ENCODE measurements at regions not wholly inside any gene's neighbourhood (a gene's known extent, or its start where the extent isn't known, plus 50 kb on each side); places are given as distances from the start of the nearest gene placed in this dataset.

DNA sequence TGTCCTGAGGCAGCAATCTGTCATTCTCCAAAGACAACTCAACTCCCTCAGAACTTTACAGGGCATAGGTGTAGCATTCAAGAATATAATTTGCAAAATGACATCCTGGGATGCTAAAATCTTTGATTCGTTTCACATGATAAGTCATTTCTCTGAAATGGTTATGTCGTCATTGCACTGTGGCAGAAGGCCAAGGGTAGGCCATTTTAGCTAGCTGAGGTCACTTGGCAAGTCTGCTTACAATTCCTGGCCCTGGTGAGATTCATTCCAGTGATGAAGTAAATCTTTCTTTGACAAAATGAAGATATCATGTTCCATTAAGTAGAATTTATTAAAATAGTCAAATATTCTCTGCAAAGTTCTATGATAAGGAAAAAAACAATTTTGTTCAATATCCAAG is 1410.3 kb upstream of the LRRTM1 start:
- TF ChIP-seq, protein P1, sequence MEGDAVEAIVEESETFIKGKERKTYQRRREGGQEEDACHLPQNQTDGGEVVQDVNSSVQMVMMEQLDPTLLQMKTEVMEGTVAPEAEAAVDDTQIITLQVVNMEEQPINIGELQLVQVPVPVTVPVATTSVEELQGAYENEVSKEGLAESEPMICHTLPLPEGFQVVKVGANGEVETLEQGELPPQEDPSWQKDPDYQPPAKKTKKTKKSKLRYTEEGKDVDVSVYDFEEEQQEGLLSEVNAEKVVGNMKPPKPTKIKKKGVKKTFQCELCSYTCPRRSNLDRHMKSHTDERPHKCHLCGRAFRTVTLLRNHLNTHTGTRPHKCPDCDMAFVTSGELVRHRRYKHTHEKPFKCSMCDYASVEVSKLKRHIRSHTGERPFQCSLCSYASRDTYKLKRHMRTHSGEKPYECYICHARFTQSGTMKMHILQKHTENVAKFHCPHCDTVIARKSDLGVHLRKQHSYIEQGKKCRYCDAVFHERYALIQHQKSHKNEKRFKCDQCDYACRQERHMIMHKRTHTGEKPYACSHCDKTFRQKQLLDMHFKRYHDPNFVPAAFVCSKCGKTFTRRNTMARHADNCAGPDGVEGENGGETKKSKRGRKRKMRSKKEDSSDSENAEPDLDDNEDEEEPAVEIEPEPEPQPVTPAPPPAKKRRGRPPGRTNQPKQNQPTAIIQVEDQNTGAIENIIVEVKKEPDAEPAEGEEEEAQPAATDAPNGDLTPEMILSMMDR (IDR thresholded peaks at IDR 0.05; ENCODE audit: control insufficient read depth, extremely low read depth, insufficient read depth), result no peak
- no peak for DNase-seq (ENCODE audit: low read depth)
- H3K4me3 ChIP-seq (ENCODE audit: low read depth, low read length), result no peak overlapping the region

DNA sequence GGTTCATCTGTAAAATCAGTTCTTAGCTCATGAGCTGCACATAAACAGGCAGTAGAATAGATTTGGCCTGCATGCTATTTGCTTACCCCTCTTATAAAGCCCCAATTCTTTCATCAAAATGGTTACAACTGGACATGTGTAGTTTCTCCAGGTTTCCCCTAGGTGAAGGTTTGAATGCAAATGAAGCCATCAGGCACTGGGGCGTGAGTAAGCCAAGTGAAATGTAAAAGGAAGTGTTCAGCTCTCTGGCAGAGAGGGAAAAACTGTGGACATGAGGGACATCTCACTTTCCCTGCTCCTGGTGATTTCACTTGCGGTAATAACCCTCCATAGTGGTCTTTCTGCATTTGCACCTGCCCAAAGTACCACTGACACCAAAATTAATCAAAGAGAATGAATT is 1402.3 kb upstream of the LRRTM1 start:
- no peak for DNase-seq (ENCODE audit: low read depth)
- TF ChIP-seq, protein P1 (IDR thresholded peaks at IDR 0.05; ENCODE audit: control insufficient read depth, extremely low read depth, insufficient read depth), result no peak
- no peak overlapping the region for H3K4me3 ChIP-seq (ENCODE audit: low read depth, low read length)

DNA sequence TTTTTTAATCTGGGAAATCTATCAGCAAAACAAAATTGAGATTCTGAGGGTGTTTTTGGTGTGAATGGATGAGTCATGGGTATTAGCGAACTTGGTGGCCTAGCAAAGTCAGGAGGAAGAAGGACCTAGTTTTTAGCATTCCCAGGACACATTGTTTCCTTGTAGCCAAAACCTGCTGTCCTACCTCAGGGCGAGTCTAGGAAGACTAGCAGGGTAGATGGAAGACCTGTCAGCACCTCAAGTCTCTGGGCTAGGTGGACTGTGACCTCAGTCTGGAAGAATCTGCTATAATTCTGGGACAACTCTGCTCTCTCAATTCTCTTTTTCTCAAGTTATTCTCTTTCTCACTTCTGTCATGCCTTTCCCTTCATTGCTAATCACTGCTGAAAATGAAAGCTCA is 1399.3 kb upstream of the LRRTM1 start:
- DNase-seq (ENCODE audit: low read depth), result no peak
- TF ChIP-seq, protein P1 (IDR thresholded peaks at IDR 0.05; ENCODE audit: control insufficient read depth, extremely low read depth, insufficient read depth), result no peak
- H3K4me3 ChIP-seq (ENCODE audit: low read depth, low read length), result no peak overlapping the region

DNA sequence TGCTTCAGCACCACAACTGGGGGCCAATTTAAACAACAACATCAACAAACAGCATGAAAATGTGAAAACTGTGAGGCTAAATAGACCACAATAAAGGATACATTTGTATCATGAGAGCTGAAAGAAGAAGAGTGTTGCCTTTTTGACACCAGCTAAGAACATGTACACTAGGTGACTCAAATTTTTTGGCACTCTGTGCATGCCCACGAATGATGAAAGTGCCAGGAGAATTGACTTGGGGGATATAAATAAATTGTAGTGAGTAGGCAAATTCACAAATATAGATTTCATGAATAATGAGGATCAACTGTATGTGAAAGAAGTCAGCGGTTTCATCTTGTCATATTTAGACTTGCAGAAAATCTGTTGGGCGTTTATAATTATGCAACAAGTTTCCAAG is 1388.0 kb upstream of the LRRTM1 start:
- TF ChIP-seq, protein P1 (IDR thresholded peaks at IDR 0.05; ENCODE audit: control insufficient read depth, extremely low read depth, insufficient read depth), result no peak
- H3K4me3 ChIP-seq (ENCODE audit: low read depth, low read length), result no peak overlapping the region
- DNase-seq (ENCODE audit: low read depth), result no peak

DNA sequence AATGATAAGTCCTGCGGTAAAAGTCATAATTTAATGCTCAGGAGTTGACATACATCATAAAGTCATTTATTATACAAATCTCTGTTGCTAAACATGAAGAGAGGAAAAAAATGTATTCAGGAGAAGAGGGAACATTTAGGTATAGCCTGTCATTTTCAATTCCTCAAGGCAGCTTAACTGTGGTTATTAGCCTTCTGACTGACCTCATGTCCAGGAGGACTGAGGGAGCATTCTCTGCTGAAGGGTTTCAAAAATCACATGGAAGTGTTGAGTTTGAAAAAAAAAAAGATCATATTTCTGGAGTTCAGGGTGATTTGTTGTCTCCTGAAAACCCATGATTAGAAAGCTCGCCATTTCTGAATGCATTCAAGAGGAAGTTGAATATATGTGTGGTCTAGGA is 1371.1 kb upstream of the LRRTM1 start:
- H3K4me3 ChIP-seq (ENCODE audit: low read depth, low read length), result no peak overlapping the region
- TF ChIP-seq, protein P1 (IDR thresholded peaks at IDR 0.05; ENCODE audit: control insufficient read depth, extremely low read depth, insufficient read depth), result no peak
- no peak for DNase-seq (ENCODE audit: low read depth)

DNA sequence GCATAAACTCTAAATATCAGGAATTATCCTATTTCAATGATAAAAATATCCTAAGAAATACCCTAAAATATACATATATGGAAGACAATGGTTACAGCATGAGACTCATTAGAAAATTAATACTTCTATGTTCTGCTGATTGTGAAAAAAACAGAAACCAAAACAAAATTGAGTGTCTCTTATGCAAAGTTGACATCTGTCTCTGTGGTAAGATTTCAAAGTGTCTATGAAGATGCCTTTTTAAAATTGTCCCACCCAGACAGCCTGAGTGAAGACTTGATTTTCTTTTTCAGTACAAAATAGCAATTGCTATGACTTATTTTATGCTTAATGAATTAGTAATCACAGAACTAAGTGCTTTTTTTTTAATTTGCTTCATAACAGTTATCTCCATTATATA is 1368.4 kb upstream of the LRRTM1 start:
- H3K4me3 ChIP-seq (ENCODE audit: low read depth, low read length), result no peak overlapping the region
- TF ChIP-seq, protein P1 (IDR thresholded peaks at IDR 0.05; ENCODE audit: control insufficient read depth, extremely low read depth, insufficient read depth), result no peak
- no peak for DNase-seq (ENCODE audit: low read depth)

DNA sequence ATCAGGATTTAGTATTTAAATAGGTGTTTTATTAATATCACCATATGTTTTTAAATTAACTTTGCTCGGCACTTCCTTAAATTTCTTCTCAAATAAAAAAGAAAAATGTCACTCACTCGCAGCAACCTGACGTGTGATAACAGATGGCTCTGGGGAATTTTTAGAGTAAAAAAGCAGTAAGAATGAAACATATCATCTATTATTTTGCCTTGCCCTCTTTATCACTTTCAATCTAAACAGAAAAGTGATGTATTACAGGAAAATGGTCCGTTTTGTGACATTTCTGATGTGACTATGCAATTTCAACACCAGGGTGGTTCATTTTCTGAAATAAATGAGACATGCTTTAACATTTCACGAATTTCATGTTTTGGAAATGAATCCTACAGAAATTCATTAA is 1368.0 kb upstream of the LRRTM1 start:
- no peak overlapping the region for H3K4me3 ChIP-seq (ENCODE audit: low read depth, low read length)
- DNase-seq (ENCODE audit: low read depth), result no peak
- TF ChIP-seq, protein P1 (IDR thresholded peaks at IDR 0.05; ENCODE audit: control insufficient read depth, extremely low read depth, insufficient read depth), result no peak
